Loucy (cell line): ENCODE measurements at regions not wholly inside any gene's neighbourhood (a gene's known extent, or its start where the extent isn't known, plus 50 kb on each side); places are given as distances from the start of the nearest gene placed in this dataset.

ENCODE experiments used
- H2AFZ ChIP-seq: fragments of 200-600 bp; sonication (generic); 2 replicates; pipeline ENCODE4 v1.6.0; 2016; ENCODE audit warnings: antibody characterized with exemption, mild to moderate bottlenecking, low read length, moderate library complexity
- H3F3A ChIP-seq: fragments of 200-600 bp; 2 replicates; pipeline ENCODE4 v1.6.0; 2016; ENCODE audit warnings: antibody characterized with exemption, low read depth, mild to moderate bottlenecking
- H3K27me3 ChIP-seq: fragments of 200-600 bp; sonication (generic); 2 replicates; pipeline ENCODE4 v1.6.1; 2014; ENCODE audit warnings: low read length, mild to moderate bottlenecking; ENCODE audit not compliant: insufficient read depth, poor library complexity, severe bottlenecking
- H3K36me3 ChIP-seq: fragments of 200-600 bp; sonication (generic); 2 replicates; pipeline ENCODE4 v1.6.1; 2016; ENCODE audit warnings: low read length; ENCODE audit not compliant: insufficient read depth
- H3K4me1 ChIP-seq: fragments of 200-600 bp; sonication (generic); 2 replicates; pipeline ENCODE4 v1.5.1; 2014; ENCODE audit warnings: low read length, mild to moderate bottlenecking; ENCODE audit not compliant: insufficient read depth, poor library complexity, severe bottlenecking
- H3K4me2 ChIP-seq: fragments of 200-600 bp; sonication (generic); 2 replicates; pipeline ENCODE4 v1.6.0; 2014; ENCODE audit warnings: antibody characterized with exemption, low read length, low read depth, mild to moderate bottlenecking; ENCODE audit not compliant: poor library complexity, severe bottlenecking
- H3K4me3 ChIP-seq: fragments of 200-600 bp; sonication (generic); 2 replicates; pipeline ENCODE4 v1.5.1; 2014; ENCODE audit warnings: low read length, mild to moderate bottlenecking, mixed read lengths; ENCODE audit not compliant: poor library complexity, severe bottlenecking
- H3K79me2 ChIP-seq: fragments of 200-600 bp; sonication (generic); 2 replicates; pipeline ENCODE4 v1.6.1; 2014; ENCODE audit warnings: low read length; ENCODE audit not compliant: insufficient read depth
- H3K9ac ChIP-seq: fragments of 200-600 bp; sonication (generic); 2 replicates; pipeline ENCODE4 v1.6.0; 2014; ENCODE audit warnings: mild to moderate bottlenecking, low read depth, low read length, moderate library complexity; ENCODE audit not compliant: poor library complexity, severe bottlenecking
- H3K9me2 ChIP-seq: fragments of 200-600 bp; sonication (generic); replicated peaks from 2 replicates; pipeline ENCODE4 v1.6.1; 2016; ENCODE audit warnings: low read depth, low read length, mixed read lengths
- H3K9me3 ChIP-seq: fragments of 200-600 bp; sonication (generic); 2 replicates; pipeline ENCODE4 v1.6.1; 2014; ENCODE audit warnings: mild to moderate bottlenecking, antibody characterized with exemption, low read length, low read depth; ENCODE audit not compliant: insufficient read depth
- H4K20me1 ChIP-seq: fragments of 200-600 bp; sonication (generic); 2 replicates; pipeline ENCODE4 v1.6.0; 2014; ENCODE audit warnings: antibody characterized with exemption, low read length, mild to moderate bottlenecking; ENCODE audit not compliant: insufficient read depth, poor library complexity, severe bottlenecking
- EZH2phosphoT487 ChIP-seq: fragments of 200-600 bp; IDR thresholded peaks from 2 replicates; pipeline ENCODE4 v1.6.1; 2018; ENCODE audit warnings: antibody characterized with exemption, mild to moderate bottlenecking, moderate library complexity, borderline replicate concordance
- TF ChIP-seq, protein P1 (sequence below): fragments of 200-600 bp; sonication (generic); conservative IDR thresholded peaks from 2 replicates; pipeline ENCODE4 v1.5.1; 2014; ENCODE audit warnings: mild to moderate bottlenecking, antibody characterized with exemption, low read length

- TF ChIP-seq, protein P1, sequence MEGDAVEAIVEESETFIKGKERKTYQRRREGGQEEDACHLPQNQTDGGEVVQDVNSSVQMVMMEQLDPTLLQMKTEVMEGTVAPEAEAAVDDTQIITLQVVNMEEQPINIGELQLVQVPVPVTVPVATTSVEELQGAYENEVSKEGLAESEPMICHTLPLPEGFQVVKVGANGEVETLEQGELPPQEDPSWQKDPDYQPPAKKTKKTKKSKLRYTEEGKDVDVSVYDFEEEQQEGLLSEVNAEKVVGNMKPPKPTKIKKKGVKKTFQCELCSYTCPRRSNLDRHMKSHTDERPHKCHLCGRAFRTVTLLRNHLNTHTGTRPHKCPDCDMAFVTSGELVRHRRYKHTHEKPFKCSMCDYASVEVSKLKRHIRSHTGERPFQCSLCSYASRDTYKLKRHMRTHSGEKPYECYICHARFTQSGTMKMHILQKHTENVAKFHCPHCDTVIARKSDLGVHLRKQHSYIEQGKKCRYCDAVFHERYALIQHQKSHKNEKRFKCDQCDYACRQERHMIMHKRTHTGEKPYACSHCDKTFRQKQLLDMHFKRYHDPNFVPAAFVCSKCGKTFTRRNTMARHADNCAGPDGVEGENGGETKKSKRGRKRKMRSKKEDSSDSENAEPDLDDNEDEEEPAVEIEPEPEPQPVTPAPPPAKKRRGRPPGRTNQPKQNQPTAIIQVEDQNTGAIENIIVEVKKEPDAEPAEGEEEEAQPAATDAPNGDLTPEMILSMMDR = no peak
- TF ChIP-seq EZH2phosphoT487 = no peak
- H3K4me1 ChIP-seq = no peaks in the 10 kb centered on the region
- no peaks in the 10 kb centered on the region for H3K79me2 ChIP-seq
- no peak overlapping the region for H3K9ac ChIP-seq
- no peak overlapping the region for H3K4me3 ChIP-seq
- H3K27me3 ChIP-seq = no peaks in the 10 kb centered on the region
- H3K9me2 ChIP-seq = no peaks in the 10 kb centered on the region
- H3K4me2 ChIP-seq = no peak overlapping the region
- no peaks in the 10 kb centered on the region for H4K20me1 ChIP-seq
- no peak overlapping the region for H2AFZ ChIP-seq
- no peaks in the 10 kb centered on the region for H3K36me3 ChIP-seq
- no peaks in the 10 kb centered on the region for H3F3A ChIP-seq
- no peaks in the 10 kb centered on the region for H3K9me3 ChIP-seq
Measured at GRCh38 chr3:117856354-117856753, 1146.8 kb downstream of the TUSC7 start.

- Histone ChIP-seq H4K20me1 (no peaks in the 10 kb centered on the region), H3K79me2 (no peaks in the 10 kb centered on the region), H3K4me3 (no peak overlapping the region), H3K36me3 (no peaks in the 10 kb centered on the region), H3K9me2 (no peaks in the 10 kb centered on the region), H3K27me3 (no peaks in the 10 kb centered on the region), H3F3A (no peaks in the 10 kb centered on the region), H3K9ac (no peak overlapping the region), H2AFZ (no peak overlapping the region), H3K9me3 (no peaks in the 10 kb centered on the region), H3K4me1 (no peaks in the 10 kb centered on the region), H3K4me2 (no peak overlapping the region)
- TF ChIP-seq EZH2phosphoT487 = no peak
- TF ChIP-seq, protein P1 = no peak
Measured at GRCh38 chr3:117863146-117863545, 1153.6 kb downstream of the TUSC7 start.

GRCh38 chr3:117865338-117865737 is 1155.8 kb downstream of the TUSC7 start:
- no peaks in the 10 kb centered on the region for H3K9me3 ChIP-seq
- no peak overlapping the region for H3K9ac ChIP-seq
- TF ChIP-seq, protein P1 = no peak
- no peak for TF ChIP-seq EZH2phosphoT487
- no peak overlapping the region for H3K4me3 ChIP-seq
- H3K4me2 ChIP-seq = no peak overlapping the region
- no peaks in the 10 kb centered on the region for H3K36me3 ChIP-seq
- no peaks in the 10 kb centered on the region for H3K79me2 ChIP-seq
- H3F3A ChIP-seq = no peaks in the 10 kb centered on the region
- H2AFZ ChIP-seq = no peak overlapping the region
- no peaks in the 10 kb centered on the region for H3K9me2 ChIP-seq
- H4K20me1 ChIP-seq = no peaks in the 10 kb centered on the region
- H3K4me1 ChIP-seq = no peaks in the 10 kb centered on the region
- H3K27me3 ChIP-seq = no peaks in the 10 kb centered on the region
